ENCODE measurements at regions not wholly inside any gene's neighbourhood (a gene's known extent, or its start where the extent isn't known, plus 50 kb on each side); places are given as distances from the start of the nearest gene placed in this dataset.

GRCh38 chr13:107119989-107120881, 552.3 kb upstream of the ARGLU1 start:
- TF ChIP-seq CTCF (IDR thresholded peaks at IDR 0.05) (no peak), POLR2A (IDR thresholded peaks at IDR 0.05) (no peak)

All from thyroid gland (tissue), 4 donors.